ENCODE measurements at regions not wholly inside any gene's neighbourhood (a gene's known extent, or its start where the extent isn't known, plus 50 kb on each side); places are given as distances from the start of the nearest gene placed in this dataset.

DNA sequence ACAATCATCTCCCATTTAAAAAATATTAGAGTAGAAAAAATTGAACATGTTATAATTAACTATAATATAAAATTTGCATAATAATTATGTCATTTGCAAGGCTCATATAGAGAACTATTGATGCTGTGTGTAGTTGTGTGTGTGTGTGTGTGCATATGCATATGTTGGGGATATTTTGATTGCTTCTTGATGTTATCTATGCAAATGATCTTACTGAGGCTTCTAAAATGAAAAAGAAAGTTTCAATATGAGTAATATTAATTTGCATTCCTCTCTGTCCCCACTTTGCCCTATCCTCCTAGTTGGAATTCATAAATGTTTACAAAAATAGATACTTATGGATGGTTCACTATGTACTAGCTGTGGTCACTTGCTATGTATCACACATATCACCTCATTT is 523.3 kb downstream of the TRIB2 start:
- TF ChIP-seq, protein P1, sequence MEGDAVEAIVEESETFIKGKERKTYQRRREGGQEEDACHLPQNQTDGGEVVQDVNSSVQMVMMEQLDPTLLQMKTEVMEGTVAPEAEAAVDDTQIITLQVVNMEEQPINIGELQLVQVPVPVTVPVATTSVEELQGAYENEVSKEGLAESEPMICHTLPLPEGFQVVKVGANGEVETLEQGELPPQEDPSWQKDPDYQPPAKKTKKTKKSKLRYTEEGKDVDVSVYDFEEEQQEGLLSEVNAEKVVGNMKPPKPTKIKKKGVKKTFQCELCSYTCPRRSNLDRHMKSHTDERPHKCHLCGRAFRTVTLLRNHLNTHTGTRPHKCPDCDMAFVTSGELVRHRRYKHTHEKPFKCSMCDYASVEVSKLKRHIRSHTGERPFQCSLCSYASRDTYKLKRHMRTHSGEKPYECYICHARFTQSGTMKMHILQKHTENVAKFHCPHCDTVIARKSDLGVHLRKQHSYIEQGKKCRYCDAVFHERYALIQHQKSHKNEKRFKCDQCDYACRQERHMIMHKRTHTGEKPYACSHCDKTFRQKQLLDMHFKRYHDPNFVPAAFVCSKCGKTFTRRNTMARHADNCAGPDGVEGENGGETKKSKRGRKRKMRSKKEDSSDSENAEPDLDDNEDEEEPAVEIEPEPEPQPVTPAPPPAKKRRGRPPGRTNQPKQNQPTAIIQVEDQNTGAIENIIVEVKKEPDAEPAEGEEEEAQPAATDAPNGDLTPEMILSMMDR (IDR thresholded peaks at IDR 0.05 in 2 of 3, conservative IDR thresholded peaks at IDR 0.05 in 1 of 3; ENCODE audit: control insufficient read depth in 2 of 3, extremely low read depth in 1 of 3, insufficient read depth in 1 of 3, low read depth in 3 of 3, low read length in 3 of 3), result no peak
- TF ChIP-seq YY1 (IDR thresholded peaks at IDR 0.05; ENCODE audit: low read depth, low read length) (no peak), STAT1 (conservative IDR thresholded peaks at IDR 0.05) (no peak), NRF1 (conservative IDR thresholded peaks at IDR 0.05; ENCODE audit: low read depth, low read length) (no peak), TCF3 (IDR thresholded peaks at IDR 0.05; ENCODE audit: borderline replicate concordance, insufficient read depth, low read depth, low read length) (no peak), MYB (IDR thresholded peaks at IDR 0.05; ENCODE audit: borderline replicate concordance, low read depth, low read length) (no peak), ZNF24 (IDR thresholded peaks at IDR 0.05) (no peak)
